ENCODE measurements at regions not wholly inside any gene's neighbourhood (a gene's known extent, or its start where the extent isn't known, plus 50 kb on each side); places are given as distances from the start of the nearest gene placed in this dataset.
A peak's percentile ranks its signal among the peaks of the same experiment; 100 is the strongest.

- TF ChIP-seq GATA2 (IDR thresholded peaks at IDR 0.05; ENCODE audit: low read depth, low read length) (peak; percentile 46; the same call in 1 of the 2 replicates), GATA3 (IDR thresholded peaks at IDR 0.05; ENCODE audit: low read depth, low read length) (no peak)
Measured at GRCh38 chr22:27259433-27259832, 542.1 kb downstream of the MN1 start.
